BE2C (cell line): ENCODE measurements at regions not wholly inside any gene's neighbourhood (a gene's known extent, or its start where the extent isn't known, plus 50 kb on each side); places are given as distances from the start of the nearest gene placed in this dataset.
"Not testable (repeated sequence)": the region's sequence is repeated elsewhere in the genome, so short reads cannot be mapped to it uniquely, and the experiment has no call there.

Experiments used
- DNase-seq: peaks from one replicate; pipeline ENCODE4 v3.0.0-alpha.2; 2020
- H3K27me3 ChIP-seq: fragments of 250-450 bp; sonication (Bioruptor Pico); 2 replicates; pipeline ENCODE4 v1.5.1; 2020; ENCODE audit warnings: mild to moderate bottlenecking
- H3K36me3 ChIP-seq: fragments of 250-450 bp; sonication (Bioruptor Pico); 2 replicates; pipeline ENCODE4 v1.5.1; 2020; ENCODE audit warnings: mild to moderate bottlenecking
- H3K4me1 ChIP-seq: fragments of 250-450 bp; sonication (Bioruptor Pico); 2 replicates; pipeline ENCODE4 v1.5.1; 2020
- H3K4me3 ChIP-seq: 2 replicates; pipeline ENCODE4 v1.5.1; 2011; ENCODE audit warnings: low read depth, low read length
- H3K9me3 ChIP-seq: fragments of 250-450 bp; sonication (Bioruptor Pico); 2 replicates; pipeline ENCODE4 v1.5.1; 2020
- CTCF ChIP-seq: IDR thresholded peaks from 2 replicates; pipeline ENCODE4 v1.5.1; 2012; ENCODE audit warnings: mild to moderate bottlenecking, low read depth, low read length

DNA sequence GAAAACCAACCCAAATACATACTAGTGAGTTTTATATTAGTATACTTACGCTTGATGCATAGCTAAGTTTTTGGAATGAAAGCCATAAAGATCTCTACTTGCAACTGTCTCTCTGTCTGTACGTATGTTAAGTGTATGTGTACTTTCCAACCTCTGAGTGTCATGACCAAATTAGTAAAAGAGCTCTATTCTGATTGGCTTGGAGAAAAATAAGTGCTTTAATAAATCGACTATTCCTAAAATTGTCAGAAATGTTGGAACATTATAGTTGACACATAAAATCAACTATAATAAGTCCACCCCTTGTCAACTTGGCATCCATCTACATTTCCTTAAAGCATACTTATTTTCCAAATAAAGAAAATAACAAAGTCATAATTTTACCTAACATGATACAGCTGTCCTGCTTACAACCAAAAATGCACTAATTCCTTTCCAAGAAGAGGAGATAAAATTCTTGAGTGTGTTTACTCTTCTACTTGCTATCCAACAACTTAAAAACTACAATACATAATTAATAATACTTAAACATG is 507.4 kb upstream of the ATP2B1 start:
- no peak for DNase-seq
- Histone ChIP-seq H3K36me3 (no peaks in the 10 kb centered on the region), H3K9me3 (no peaks in the 10 kb centered on the region), H3K4me3 (no peak overlapping the region), H3K27me3 (no peaks in the 10 kb centered on the region), H3K4me1 (no peaks in the 10 kb centered on the region)
- no peak for TF ChIP-seq CTCF

GRCh38 chr12:90211017-90211416 is 502.4 kb upstream of the ATP2B1 start:
- Histone ChIP-seq H3K4me3 (no peak overlapping the region), H3K27me3 (no peaks in the 10 kb centered on the region), H3K9me3 (no peaks in the 10 kb centered on the region; the same call in 1 of the 2 replicates), H3K4me1 (no peaks in the 10 kb centered on the region), H3K36me3 (no peaks in the 10 kb centered on the region)
- no peak for DNase-seq
- no peak for TF ChIP-seq CTCF

DNA sequence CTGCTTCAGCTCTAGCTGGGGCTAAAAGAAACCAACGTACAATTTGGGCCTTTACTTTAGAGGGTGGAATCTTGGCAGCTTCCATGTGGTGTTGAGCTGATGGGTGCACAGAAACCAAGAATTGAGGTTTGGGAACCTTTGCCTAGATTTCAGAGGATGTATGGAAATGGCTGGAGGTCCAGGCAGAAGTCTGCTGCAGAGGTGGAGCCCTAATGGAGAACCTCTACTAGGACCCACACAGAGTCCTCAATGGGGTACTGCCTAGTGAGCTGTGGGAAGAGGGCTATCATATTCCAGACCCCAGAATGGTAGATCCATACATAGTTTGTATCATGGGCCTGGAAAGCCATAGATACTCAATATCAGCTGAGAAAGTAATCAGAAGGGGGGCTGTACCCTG is 500.4 kb upstream of the ATP2B1 start:
- DNase-seq, result no peak
- H3K4me3 ChIP-seq, result no peak overlapping the region
- no peaks in the 10 kb centered on the region for H3K4me1 ChIP-seq
- H3K27me3 ChIP-seq, result no peaks in the 10 kb centered on the region
- no peaks in the 10 kb centered on the region for H3K36me3 ChIP-seq
- H3K9me3 ChIP-seq, result no peaks in the 10 kb centered on the region; the same call in 1 of the 2 replicates
- no peak for TF ChIP-seq CTCF

DNA sequence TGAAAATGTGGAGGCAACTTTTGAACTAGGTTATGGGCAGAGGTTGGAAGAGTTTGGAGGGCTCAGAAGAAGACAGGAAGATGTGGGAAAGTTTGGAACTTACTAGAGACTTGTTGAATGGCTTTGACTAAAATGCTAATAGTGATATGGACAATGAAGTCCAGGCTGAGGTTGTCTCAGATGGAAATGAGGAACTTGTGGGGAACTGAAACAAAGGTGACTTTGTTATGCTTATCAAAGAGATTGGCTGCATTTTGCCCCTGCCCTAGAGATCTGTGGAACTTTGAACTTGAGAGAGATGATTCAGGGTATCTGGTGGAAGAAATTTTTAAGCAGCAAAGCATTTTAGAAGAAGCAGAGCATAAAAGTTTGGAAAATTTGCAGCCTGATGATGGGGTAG is 499.7 kb upstream of the ATP2B1 start:
- not testable (repeated sequence) for H3K27me3 ChIP-seq, H3K9me3 ChIP-seq, H3K36me3 ChIP-seq, H3K4me3 ChIP-seq, H3K4me1 ChIP-seq, DNase-seq

- Histone ChIP-seq H3K9me3 (no peaks in the 10 kb centered on the region; the same call in 1 of the 2 replicates), H3K4me3 (no peak overlapping the region), H3K4me1 (no peaks in the 10 kb centered on the region), H3K36me3 (no peaks in the 10 kb centered on the region), H3K27me3 (no peaks in the 10 kb centered on the region)
- no peak for TF ChIP-seq CTCF
- DNase-seq, result no peak
Measured at GRCh38 chr12:90207799-90208198, 499.2 kb upstream of the ATP2B1 start.

DNA sequence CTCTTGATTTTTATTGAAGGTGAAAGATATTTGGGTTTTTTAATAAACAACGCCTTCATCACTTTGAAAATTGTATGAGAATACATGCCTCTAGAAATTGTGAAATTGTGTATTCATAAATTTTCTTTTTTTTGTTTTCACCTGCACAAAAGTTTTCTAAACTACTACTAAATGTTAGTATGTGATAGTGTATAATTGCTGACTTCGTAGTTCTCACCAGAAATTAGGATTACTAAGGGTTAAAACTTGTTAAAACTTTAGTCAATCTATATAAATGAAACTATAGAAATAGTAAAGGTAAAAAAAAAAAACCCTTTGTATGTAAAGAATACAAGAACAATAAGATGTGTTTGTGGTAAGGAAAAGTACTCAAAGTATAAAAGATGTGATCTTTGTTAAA is 496.5 kb upstream of the ATP2B1 start:
- no peaks in the 10 kb centered on the region; the same call in 1 of the 2 replicates for H3K9me3 ChIP-seq

More for the DNA sequence above, 496.5 kb upstream of the ATP2B1 start:
- no peaks in the 10 kb centered on the region for H3K36me3 ChIP-seq
- TF ChIP-seq CTCF, result no peak
- H3K4me3 ChIP-seq, result no peak overlapping the region
- no peaks in the 10 kb centered on the region for H3K27me3 ChIP-seq
- no peaks in the 10 kb centered on the region for H3K4me1 ChIP-seq
- no peak for DNase-seq
